ENCODE measurements at regions not wholly inside any gene's neighbourhood (a gene's known extent, or its start where the extent isn't known, plus 50 kb on each side); places are given as distances from the start of the nearest gene placed in this dataset.

DNA sequence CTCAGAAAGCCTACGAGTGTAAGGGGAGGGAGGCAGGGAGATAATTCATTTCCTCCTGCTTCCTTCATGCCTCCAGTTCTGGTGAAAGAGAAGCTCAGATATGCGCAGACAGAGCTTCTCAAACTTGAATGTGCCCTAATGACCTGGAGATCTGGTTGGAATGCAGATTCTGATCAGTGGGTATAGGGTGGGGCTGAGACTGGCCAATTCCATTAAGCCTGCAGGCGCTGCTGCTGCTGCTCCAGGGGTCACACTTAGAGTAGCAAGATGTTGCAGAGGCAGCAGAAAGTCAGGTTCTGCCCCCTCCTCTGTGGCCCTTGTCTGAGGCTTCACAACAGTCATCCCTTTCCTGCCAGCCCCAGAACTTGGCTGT lies 161.0 kb downstream of the DHX35 start:
- TF ChIP-seq, protein P1, sequence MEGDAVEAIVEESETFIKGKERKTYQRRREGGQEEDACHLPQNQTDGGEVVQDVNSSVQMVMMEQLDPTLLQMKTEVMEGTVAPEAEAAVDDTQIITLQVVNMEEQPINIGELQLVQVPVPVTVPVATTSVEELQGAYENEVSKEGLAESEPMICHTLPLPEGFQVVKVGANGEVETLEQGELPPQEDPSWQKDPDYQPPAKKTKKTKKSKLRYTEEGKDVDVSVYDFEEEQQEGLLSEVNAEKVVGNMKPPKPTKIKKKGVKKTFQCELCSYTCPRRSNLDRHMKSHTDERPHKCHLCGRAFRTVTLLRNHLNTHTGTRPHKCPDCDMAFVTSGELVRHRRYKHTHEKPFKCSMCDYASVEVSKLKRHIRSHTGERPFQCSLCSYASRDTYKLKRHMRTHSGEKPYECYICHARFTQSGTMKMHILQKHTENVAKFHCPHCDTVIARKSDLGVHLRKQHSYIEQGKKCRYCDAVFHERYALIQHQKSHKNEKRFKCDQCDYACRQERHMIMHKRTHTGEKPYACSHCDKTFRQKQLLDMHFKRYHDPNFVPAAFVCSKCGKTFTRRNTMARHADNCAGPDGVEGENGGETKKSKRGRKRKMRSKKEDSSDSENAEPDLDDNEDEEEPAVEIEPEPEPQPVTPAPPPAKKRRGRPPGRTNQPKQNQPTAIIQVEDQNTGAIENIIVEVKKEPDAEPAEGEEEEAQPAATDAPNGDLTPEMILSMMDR (conservative IDR thresholded peaks at IDR 0.05) = no peak
- no peak for TF ChIP-seq EZH2 (IDR thresholded peaks at IDR 0.05; ENCODE audit: low read depth)
